ENCODE measurements at regions not wholly inside any gene's neighbourhood (a gene's known extent, or its start where the extent isn't known, plus 50 kb on each side); places are given as distances from the start of the nearest gene placed in this dataset.

GRCh38 chr14:49121246-49121645 is 464.9 kb downstream of the RPS29 start:
- no peak for DNase-seq (ENCODE audit: low spot score)
- no peak overlapping the region for H3K4me3 ChIP-seq
- TF ChIP-seq, protein P1, sequence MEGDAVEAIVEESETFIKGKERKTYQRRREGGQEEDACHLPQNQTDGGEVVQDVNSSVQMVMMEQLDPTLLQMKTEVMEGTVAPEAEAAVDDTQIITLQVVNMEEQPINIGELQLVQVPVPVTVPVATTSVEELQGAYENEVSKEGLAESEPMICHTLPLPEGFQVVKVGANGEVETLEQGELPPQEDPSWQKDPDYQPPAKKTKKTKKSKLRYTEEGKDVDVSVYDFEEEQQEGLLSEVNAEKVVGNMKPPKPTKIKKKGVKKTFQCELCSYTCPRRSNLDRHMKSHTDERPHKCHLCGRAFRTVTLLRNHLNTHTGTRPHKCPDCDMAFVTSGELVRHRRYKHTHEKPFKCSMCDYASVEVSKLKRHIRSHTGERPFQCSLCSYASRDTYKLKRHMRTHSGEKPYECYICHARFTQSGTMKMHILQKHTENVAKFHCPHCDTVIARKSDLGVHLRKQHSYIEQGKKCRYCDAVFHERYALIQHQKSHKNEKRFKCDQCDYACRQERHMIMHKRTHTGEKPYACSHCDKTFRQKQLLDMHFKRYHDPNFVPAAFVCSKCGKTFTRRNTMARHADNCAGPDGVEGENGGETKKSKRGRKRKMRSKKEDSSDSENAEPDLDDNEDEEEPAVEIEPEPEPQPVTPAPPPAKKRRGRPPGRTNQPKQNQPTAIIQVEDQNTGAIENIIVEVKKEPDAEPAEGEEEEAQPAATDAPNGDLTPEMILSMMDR (IDR thresholded peaks at IDR 0.05), result no peak
- H3K27ac ChIP-seq, result no peak overlapping the region

- Histone ChIP-seq H3K27ac (no peak overlapping the region), H3K4me3 (no peak overlapping the region)
- TF ChIP-seq, protein P1 (IDR thresholded peaks at IDR 0.05), result no peak
- DNase-seq (ENCODE audit: low spot score), result no peak
Observed at GRCh38 chr14:49114161-49114893, 471.9 kb downstream of the RPS29 start.

GRCh38 chr14:49106741-49107667 is 479.2 kb downstream of the RPS29 start:
- Histone ChIP-seq H3K4me3 (no peak overlapping the region), H3K27ac (no peak overlapping the region)
- TF ChIP-seq, protein P1 (IDR thresholded peaks at IDR 0.05), result no peak
- no peak for DNase-seq (ENCODE audit: low spot score)

DNA sequence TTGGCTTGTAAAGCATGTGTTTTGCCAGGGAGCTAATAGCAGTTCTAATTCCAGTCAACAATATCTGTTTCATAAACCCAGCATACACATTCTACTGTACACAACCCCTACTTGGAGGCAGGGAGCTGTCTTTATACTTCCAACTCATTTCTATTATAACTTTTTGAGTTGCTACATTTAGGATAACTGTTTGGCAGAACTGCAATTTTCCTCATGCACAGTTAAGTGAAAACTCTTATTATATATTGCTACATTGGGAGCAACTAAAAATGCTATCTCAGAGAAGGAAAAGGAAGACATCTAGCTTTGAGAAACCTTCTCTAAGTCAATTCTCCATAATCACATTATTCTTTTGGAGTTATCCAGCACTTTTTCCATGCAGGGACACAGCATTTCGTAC is 480.2 kb downstream of the RPS29 start:
- TF ChIP-seq, protein P1 (IDR thresholded peaks at IDR 0.05), result no peak

DNA sequence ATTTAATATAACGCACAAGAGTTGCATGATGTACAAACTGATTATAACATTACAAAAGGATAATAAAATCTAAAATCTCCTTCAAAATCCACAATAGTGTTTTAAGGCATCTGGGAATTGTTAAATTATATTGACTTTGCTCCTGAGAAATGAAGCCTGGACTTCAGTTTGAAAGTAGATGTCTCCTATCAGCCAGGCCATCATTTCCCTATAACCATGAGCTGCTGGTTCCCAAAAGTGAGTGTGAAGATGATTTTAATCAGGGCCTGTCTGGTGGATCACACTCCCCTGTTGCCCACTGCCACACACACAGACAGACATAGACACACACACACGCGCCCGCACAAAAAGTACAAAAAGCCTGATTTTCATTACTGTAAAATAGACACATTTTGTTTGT is 480.7 kb downstream of the RPS29 start:
- Histone ChIP-seq H3K27ac (no peak overlapping the region), H3K4me3 (no peak overlapping the region)
- TF ChIP-seq, protein P1 (IDR thresholded peaks at IDR 0.05), result no peak
- DNase-seq (ENCODE audit: low spot score), result no peak

More for the DNA sequence above, 480.2 kb downstream of the RPS29 start:
- Histone ChIP-seq H3K4me3 (no peak overlapping the region), H3K27ac (no peak overlapping the region)
- no peak for DNase-seq (ENCODE audit: low spot score)

- no peak overlapping the region for H3K4me3 ChIP-seq
- H3K27ac ChIP-seq, result no peak overlapping the region
- no peak for DNase-seq (ENCODE audit: low spot score)
- TF ChIP-seq, protein P1 (IDR thresholded peaks at IDR 0.05), result no peak
Observed at GRCh38 chr14:49092345-49092744, 493.8 kb downstream of the RPS29 start.

Data from coronary artery (tissue), 2 donors.